HEK293T (cell line): ENCODE measurements at regions not wholly inside any gene's neighbourhood (a gene's known extent, or its start where the extent isn't known, plus 50 kb on each side); places are given as distances from the start of the nearest gene placed in this dataset.

ENCODE experiments used
- ARNT ChIP-seq: fragments of 450-650 bp; IDR thresholded peaks from 2 replicates; pipeline ENCODE4 v1.6.1; 2017; ENCODE audit warnings: mild to moderate bottlenecking
- BHLHE40 ChIP-seq: fragments of 450-650 bp; IDR thresholded peaks from 2 replicates; pipeline ENCODE4 v1.6.1; 2016; ENCODE audit warnings: mild to moderate bottlenecking, moderate library complexity, borderline replicate concordance
- ELF4 ChIP-seq: fragments of 450-650 bp; IDR thresholded peaks from 2 replicates; pipeline ENCODE4 v1.6.1; 2017; ENCODE audit warnings: antibody characterized with exemption
- FOXK2 ChIP-seq: fragments of 450-650 bp; IDR thresholded peaks from 2 replicates; pipeline ENCODE4 v1.6.1; 2016; ENCODE audit warnings: mild to moderate bottlenecking
- LEF1 ChIP-seq: fragments of 450-650 bp; IDR thresholded peaks from 2 replicates; pipeline ENCODE4 v1.6.1; 2017; ENCODE audit warnings: mild to moderate bottlenecking, borderline replicate concordance
- NFRKB ChIP-seq: fragments of 450-650 bp; IDR thresholded peaks from 2 replicates; pipeline ENCODE4 v1.6.1; 2016; ENCODE audit warnings: mild to moderate bottlenecking, moderate library complexity
- SP1 ChIP-seq: fragments of 450-650 bp; IDR thresholded peaks from 2 replicates; pipeline ENCODE4 v1.6.1; 2017
- ZNF384 ChIP-seq: fragments of 450-650 bp; IDR thresholded peaks from 2 replicates; pipeline ENCODE4 v1.6.1; 2016

- no peak for TF ChIP-seq BHLHE40
- TF ChIP-seq LEF1 = no peak
- TF ChIP-seq SP1 = no peak
- TF ChIP-seq ARNT = no peak
- TF ChIP-seq ZNF384 = no peak
- TF ChIP-seq NFRKB = no peak
- no peak for TF ChIP-seq FOXK2
- TF ChIP-seq ELF4 = no peak
These were observed 170.3 kb downstream of the FOXL1 start for GRCh38 chr16:86748652-86749051.
